ENCODE measurements at regions not wholly inside any gene's neighbourhood (a gene's known extent, or its start where the extent isn't known, plus 50 kb on each side); places are given as distances from the start of the nearest gene placed in this dataset.

- no peak overlapping the region for H2AFZ ChIP-seq (ENCODE audit: low read depth, low read length)
- ATAC-seq (ENCODE audit: insufficient read depth, low read depth) (no peak), DNase-seq (no peak)
- H3K9ac ChIP-seq (ENCODE audit: low read depth, low read length), result no peak overlapping the region
- H3K27me3 ChIP-seq (ENCODE audit: insufficient read depth, low read length, poor library complexity), result no peaks in the 10 kb centered on the region
- H3K79me2 ChIP-seq (ENCODE audit: insufficient read depth, low read length), result no peaks in the 10 kb centered on the region
- no peaks in the 10 kb centered on the region for H3K4me1 ChIP-seq (ENCODE audit: insufficient read depth, low read length)
- H3K4me3 ChIP-seq (ENCODE audit: low read depth in 1 of 2, low read length in 2 of 2), result no peak overlapping the region
- H3K4me2 ChIP-seq (ENCODE audit: insufficient read depth, low read length), result no peak overlapping the region
- H3K36me3 ChIP-seq (ENCODE audit: insufficient read depth, low read length), result no peaks in the 10 kb centered on the region
- no peak for TF ChIP-seq CTCF (IDR thresholded peaks at IDR 0.05; ENCODE audit: borderline replicate concordance, extremely low read depth, low read length, poor library complexity, severe bottlenecking)
- no peak for TF ChIP-seq EZH2 (IDR thresholded peaks at IDR 0.05; ENCODE audit: borderline replicate concordance, low read depth, low read length, severe bottlenecking)
- no peaks in the 10 kb centered on the region for H4K20me1 ChIP-seq (ENCODE audit: insufficient read depth, low read length)
- H3K9me3 ChIP-seq (ENCODE audit: insufficient read depth, low read length, severe bottlenecking), result no peaks in the 10 kb centered on the region
- H3K27ac ChIP-seq (ENCODE audit: low read length), result no peak overlapping the region
Observed at GRCh38 chr3:106126067-106126845, 257.4 kb upstream of the CBLB start.

- H3K9ac ChIP-seq (ENCODE audit: low read depth, low read length), result no peak overlapping the region
- no peak overlapping the region for H2AFZ ChIP-seq (ENCODE audit: low read depth, low read length)
- ATAC-seq (ENCODE audit: insufficient read depth, low read depth) (no peak), DNase-seq (no peak)
- no peak overlapping the region for H3K4me2 ChIP-seq (ENCODE audit: insufficient read depth, low read length)
- H3K4me1 ChIP-seq (ENCODE audit: insufficient read depth, low read length), result no peaks in the 10 kb centered on the region
- H3K27ac ChIP-seq (ENCODE audit: low read length), result no peak overlapping the region
- no peaks in the 10 kb centered on the region for H3K9me3 ChIP-seq (ENCODE audit: insufficient read depth, low read length, severe bottlenecking)
- no peaks in the 10 kb centered on the region for H3K27me3 ChIP-seq (ENCODE audit: insufficient read depth, low read length, poor library complexity)
- no peaks in the 10 kb centered on the region for H3K36me3 ChIP-seq (ENCODE audit: insufficient read depth, low read length)
- no peaks in the 10 kb centered on the region for H3K79me2 ChIP-seq (ENCODE audit: insufficient read depth, low read length)
- no peak for TF ChIP-seq CTCF (IDR thresholded peaks at IDR 0.05; ENCODE audit: borderline replicate concordance, extremely low read depth, low read length, poor library complexity, severe bottlenecking)
- TF ChIP-seq EZH2 (IDR thresholded peaks at IDR 0.05; ENCODE audit: borderline replicate concordance, low read depth, low read length, severe bottlenecking), result no peak
- H3K4me3 ChIP-seq (ENCODE audit: low read depth in 1 of 2, low read length in 2 of 2), result no peak overlapping the region
- no peaks in the 10 kb centered on the region for H4K20me1 ChIP-seq (ENCODE audit: insufficient read depth, low read length)
Observed at GRCh38 chr3:106126846-106127235, 258.0 kb upstream of the CBLB start.

- no peaks in the 10 kb centered on the region for H3K4me1 ChIP-seq (ENCODE audit: insufficient read depth, low read length)
- H3K79me2 ChIP-seq (ENCODE audit: insufficient read depth, low read length), result no peaks in the 10 kb centered on the region
- H3K4me2 ChIP-seq (ENCODE audit: insufficient read depth, low read length), result no peak overlapping the region
- no peak overlapping the region for H3K9ac ChIP-seq (ENCODE audit: low read depth, low read length)
- TF ChIP-seq EZH2 (IDR thresholded peaks at IDR 0.05; ENCODE audit: borderline replicate concordance, low read depth, low read length, severe bottlenecking) (no peak), CTCF (IDR thresholded peaks at IDR 0.05; ENCODE audit: borderline replicate concordance, extremely low read depth, low read length, poor library complexity, severe bottlenecking) (no peak)
- no peak for ATAC-seq (ENCODE audit: insufficient read depth, low read depth)
- H3K4me3 ChIP-seq (ENCODE audit: low read depth in 1 of 2, low read length in 2 of 2), result no peak overlapping the region
- H3K36me3 ChIP-seq (ENCODE audit: insufficient read depth, low read length), result no peaks in the 10 kb centered on the region
- H3K27ac ChIP-seq (ENCODE audit: low read length), result no peak overlapping the region
- H4K20me1 ChIP-seq (ENCODE audit: insufficient read depth, low read length), result no peaks in the 10 kb centered on the region
- H3K27me3 ChIP-seq (ENCODE audit: insufficient read depth, low read length, poor library complexity), result no peaks in the 10 kb centered on the region
- H3K9me3 ChIP-seq (ENCODE audit: insufficient read depth, low read length, severe bottlenecking), result peaks cover 1% of the 10 kb centered on the region
- no peak overlapping the region for H2AFZ ChIP-seq (ENCODE audit: low read depth, low read length)
- DNase-seq, result no peak
Observed at GRCh38 chr3:106129939-106130338, 261.1 kb upstream of the CBLB start.
